ENCODE measurements at regions not wholly inside any gene's neighbourhood (a gene's known extent, or its start where the extent isn't known, plus 50 kb on each side); places are given as distances from the start of the nearest gene placed in this dataset.

- TF ChIP-seq, protein P1, sequence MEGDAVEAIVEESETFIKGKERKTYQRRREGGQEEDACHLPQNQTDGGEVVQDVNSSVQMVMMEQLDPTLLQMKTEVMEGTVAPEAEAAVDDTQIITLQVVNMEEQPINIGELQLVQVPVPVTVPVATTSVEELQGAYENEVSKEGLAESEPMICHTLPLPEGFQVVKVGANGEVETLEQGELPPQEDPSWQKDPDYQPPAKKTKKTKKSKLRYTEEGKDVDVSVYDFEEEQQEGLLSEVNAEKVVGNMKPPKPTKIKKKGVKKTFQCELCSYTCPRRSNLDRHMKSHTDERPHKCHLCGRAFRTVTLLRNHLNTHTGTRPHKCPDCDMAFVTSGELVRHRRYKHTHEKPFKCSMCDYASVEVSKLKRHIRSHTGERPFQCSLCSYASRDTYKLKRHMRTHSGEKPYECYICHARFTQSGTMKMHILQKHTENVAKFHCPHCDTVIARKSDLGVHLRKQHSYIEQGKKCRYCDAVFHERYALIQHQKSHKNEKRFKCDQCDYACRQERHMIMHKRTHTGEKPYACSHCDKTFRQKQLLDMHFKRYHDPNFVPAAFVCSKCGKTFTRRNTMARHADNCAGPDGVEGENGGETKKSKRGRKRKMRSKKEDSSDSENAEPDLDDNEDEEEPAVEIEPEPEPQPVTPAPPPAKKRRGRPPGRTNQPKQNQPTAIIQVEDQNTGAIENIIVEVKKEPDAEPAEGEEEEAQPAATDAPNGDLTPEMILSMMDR (IDR thresholded peaks at IDR 0.05) = no peak
- TF ChIP-seq POLR2A (IDR thresholded peaks at IDR 0.05) = no peak
Measured at GRCh38 chr20:63130658-63131577, 85.0 kb downstream of the YTHDF1 start.
